GM18511 (cell line): ENCODE measurements at regions not wholly inside any gene's neighbourhood (a gene's known extent, or its start where the extent isn't known, plus 50 kb on each side); places are given as distances from the start of the nearest gene placed in this dataset.
"Not testable (repeated sequence)": the region's sequence is repeated elsewhere in the genome, so short reads cannot be mapped to it uniquely, and the experiment has no call there.

Experiments
- ATAC-seq: cut with Tn5 transposase; IDR thresholded peaks from one replicate; pipeline ENCODE4 v1.9.1; 2021; ENCODE audit warnings: mild to moderate bottlenecking, moderate library complexity; ENCODE audit not compliant: unreplicated experiment

DNA sequence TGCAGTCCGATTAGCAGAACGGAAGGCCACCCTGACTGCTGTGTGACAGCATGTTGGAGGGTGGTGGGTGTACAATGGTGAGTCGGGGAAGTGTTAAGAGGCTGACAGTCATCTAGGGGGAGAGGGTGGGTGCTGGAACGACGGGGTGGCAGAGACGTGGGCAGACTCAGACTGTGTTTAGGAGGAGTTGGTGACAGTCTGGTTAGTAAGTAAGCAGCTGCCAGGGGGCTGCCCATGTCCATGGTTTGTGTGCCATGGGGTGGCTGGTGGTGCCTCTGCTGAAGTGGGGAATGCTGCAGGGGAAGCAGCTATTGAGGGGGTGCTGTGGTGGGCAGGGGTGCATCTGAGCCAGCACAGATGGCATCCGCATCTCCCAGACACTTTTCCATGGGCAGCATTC, 51.3 kb upstream of the BOD1 start:
- no peak for ATAC-seq

DNA sequence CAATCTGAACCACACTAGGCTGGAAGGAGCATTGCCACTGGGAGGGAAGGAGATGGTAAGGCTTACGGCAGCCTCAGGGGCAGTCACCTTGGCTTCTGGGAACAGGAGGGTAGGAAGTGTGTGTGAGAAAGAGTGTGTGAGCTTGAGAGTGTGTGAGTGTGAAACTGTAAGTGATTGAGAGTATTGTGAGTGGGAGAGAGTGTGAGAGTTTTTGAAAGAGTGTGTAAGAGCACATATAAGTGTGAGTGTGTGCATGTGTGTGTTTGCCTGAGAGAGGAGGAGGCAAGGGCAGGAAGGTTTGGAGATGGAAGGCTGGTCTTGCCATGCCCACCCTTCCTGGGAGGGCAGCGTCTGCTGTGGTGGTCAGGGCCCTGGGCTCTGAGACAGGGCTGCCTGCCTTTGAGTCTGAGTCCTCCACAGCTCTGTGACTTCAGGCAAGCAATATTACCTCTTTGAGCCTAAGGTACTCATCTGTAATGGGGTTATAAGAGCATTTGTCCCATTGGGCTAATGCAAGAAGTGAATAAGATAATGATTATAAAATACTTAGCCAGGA, 51.9 kb upstream of the BOD1 start:
- no peak for ATAC-seq

DNA sequence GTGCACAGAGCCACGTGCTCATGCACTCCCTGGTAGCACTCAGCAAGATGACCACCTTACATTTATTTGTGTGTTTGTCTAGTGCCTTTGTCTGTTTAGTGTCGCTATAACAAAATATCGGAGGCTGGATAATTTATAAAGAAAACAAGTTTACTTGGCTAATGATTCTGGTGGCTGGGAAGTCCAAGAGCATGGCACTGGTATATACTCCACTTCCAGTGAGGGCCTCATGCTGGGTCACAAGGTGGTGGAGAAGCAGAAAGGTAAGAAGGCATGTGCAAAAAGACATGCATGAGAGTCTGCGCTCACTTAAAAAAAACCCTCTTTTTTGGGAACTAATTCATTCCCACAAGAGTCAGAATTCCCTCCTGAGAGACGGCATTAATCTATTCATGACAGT, 52.5 kb upstream of the BOD1 start:
- no peak for ATAC-seq

DNA sequence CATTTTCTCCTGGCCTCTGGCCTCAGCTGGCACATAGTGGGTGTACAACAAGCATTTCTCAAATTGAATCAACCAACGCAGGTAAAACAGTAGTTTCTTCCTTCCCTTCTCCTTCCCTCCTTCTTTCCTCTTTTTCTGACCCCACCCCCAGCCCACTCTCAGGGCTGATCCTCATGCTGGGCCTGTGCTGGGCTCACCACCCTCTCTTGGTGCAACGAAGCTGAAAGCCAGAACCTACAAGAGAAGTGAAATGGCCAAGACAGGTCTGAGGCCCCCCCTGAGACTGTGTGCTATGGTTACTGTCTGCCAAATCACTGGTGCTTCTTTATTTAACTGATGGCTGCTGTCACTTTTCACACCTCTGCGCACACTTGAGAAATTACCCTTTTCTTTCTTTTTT, 53.0 kb upstream of the BOD1 start:
- ATAC-seq, result no peak

DNA sequence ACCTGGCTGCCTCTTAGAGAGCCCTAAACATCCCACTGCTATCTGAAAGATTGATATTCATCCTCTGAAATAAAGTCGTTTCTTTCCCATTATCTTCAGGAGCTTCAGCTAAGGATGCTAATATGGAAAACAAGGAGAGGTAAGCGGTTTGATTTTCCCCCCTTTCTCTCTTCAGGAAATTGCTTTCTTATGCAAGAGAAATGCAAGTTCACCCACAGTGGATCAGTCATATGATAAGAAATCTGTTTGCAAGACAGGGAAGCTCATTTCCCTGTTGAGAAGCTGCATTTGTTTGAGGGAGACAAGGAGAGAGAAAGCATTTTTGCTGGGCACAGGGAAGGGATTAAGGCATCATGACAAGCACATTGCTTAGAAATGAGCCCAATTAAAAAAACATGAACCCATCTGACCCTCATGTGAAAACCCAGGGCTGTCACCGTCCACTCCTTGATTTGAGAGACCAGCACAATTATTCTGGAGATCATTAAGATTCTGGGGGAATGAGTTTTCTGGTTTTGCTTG, 53.7 kb upstream of the BOD1 start:
- no peak for ATAC-seq

DNA sequence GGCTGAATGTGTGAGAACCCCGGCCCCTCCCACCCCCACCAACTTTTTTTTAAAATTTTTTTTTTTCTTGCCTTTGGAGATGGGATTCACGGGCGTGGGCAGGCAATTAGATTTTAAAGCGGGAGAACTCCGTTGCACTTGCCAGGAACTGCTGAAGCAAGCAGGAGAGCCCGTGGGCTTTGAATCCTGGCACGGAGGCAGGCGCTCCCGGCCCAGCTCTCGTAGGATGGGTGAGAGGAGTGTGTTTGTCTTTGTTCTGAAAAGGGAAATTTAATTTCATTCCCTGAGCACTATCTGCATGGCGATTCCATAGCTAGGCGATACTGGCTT, 54.3 kb upstream of the BOD1 start:
- no peak for ATAC-seq

DNA sequence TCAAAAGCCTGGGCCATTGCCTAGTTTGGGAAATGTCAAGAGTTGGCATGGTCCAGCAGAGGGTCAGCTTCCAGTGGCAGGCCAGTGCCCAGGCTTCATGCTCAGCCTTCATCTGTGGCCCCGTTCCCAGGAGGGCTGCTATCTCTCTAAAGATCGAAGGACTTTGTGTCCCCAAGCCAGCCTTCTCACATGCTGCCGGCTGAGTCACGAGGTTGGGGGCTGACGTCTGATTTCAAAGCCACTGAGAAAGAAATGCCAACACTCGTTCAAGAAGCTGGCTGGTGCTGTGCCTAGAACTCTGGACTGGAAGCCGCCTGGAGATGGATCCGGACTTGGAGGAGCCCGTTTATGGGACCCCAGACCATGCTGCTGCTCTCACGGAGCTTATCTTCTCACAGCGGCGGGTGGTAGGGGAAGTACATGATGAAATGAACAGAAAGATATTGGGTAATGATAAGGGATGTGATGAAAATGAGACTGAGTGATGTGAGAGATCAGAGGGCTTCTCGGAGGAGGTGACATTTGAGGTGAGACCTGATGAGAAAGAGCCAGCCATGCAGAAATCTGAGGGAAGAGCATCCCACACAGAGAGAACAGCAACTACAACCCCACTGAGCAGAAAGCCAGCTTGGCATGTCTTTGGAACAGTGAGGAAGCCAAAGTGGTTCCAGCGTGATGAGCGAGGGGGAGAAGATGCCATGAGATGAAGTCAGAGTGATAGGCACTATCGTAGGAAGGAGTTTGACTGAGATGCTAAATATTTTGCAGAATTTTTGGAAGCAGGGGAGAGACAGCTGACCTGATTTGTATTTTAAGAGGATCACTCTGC, 54.9 kb upstream of the BOD1 start:
- ATAC-seq, result no peak

DNA sequence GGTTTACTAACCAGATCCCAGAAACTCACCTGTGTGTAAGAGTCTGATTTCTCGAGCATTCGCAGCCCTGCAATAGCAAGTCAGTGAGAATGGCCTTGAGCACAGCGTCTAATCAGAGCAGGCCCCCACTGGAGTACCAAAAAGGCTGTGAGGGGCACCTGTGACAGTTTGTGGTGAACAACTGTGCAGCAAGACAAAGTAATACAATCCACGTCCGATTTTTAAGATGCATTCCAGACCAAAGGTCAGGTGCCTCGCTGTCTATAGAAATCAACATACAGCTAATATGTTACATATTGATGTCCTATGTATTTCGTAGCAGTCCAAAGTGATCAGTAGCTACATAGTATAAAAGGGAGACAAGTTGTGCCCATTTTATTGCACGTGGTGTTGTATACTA, 55.7 kb upstream of the BOD1 start:
- ATAC-seq, result no peak

DNA sequence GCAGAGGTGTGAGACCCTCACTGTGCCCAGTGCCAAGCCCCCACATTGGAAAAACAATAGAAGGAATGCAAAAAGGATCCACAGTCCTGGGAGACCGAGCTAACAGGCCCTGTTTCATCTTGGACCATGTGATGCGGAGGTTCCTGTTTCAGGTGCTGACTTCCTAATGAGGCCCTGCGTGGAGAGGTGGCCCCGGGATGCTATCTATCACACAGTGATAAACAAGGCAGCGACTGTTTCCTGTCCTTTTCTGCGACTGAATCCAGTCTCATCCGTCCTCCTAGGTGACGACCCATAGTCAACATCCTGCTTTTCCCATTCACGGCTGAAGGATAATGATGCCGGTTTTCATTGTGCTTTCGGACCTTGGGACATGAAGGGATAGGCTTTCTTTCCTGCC, 56.4 kb upstream of the BOD1 start:
- ATAC-seq, result no peak

DNA sequence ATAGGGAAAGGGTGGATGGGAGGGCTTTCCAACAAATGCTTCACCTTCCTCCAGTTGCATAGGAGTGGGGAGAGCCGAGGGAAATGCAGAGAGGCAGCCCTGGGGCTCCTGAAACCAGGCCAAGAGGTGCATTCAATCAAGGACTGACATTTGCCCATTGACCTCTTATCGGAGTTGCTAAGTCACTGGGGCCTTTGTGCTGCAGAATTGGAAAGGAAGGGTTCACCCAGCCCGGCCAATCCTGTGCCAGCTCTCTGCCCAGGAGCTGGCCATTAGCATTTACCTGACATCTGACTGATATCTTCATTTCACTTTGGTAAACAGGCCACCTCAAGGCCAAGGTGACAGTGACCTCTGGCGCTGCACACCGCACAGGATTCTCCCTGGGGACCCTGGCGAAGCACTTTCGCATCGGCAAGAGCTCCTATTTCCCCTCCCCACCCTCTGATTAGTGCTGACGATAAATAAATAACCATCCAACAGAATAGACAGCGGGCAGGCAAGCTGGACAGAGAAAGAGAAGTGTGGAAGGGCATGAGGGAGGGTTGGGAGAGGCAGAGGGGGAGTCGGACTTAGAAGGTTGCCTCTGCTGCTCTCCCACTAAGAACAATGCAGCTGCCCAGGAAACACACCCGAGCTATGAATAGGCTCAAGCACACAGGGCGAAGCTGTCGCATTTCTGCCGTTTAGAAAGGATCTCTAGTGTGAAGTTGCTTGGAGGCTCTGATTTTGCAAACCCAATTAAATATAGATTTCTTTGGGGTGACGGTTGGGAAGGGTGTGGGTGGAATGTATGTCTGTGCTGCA, 57.0 kb upstream of the BOD1 start:
- no peak for ATAC-seq

DNA sequence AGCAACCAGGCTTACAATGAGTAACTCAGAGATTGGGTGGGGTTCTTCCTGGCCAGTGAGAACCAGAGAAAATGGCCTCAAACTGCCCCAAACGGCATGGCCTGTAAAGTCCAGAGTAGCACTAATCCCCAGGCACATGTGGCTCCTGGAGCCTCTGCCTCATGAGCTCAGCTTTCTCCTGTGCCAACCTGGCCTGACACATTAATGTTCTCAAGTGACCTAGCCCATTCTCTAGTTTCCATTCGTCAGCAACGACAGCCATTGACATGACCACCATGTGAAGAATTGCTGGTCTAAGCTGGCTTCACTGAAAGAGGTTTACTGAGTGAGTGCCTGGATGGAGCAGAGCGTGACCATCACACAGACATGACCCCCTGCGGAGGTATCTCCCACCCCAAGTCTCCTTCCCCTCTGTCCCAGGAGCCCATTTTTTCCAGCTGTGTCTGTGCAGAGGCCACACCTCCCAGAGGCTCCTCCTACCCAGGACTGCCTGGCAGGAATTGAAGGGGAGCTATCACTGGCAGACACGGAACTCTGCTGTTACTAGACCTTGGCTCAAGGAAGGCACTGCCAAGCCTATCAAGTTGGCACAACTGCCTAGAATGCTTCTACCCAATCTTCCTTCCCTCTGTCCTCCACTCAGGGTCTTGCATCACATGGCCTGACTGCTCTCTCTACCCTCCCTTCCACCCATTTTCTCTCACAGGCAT, 59.0 kb upstream of the BOD1 start:
- ATAC-seq, result no peak

DNA sequence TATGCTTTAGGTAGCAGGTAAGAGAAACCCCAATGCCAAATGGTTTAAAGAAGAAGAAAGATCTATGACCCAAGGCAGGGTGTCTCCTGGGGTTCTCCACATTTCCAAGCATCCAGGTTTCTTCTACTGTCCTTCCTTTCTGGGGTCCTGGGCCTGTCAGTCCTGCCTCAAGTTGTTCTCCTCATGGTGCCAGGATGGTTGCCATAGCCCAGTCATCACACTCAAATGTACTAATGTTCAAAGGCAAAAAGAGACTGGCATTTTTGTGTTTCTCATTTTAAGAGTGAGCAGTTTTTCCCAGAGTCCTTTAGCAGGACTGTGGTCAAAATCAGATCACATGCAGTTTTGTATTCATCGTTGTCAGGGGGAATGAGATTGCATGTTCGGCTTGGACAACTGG, 59.9 kb upstream of the BOD1 start:
- no peak for ATAC-seq

DNA sequence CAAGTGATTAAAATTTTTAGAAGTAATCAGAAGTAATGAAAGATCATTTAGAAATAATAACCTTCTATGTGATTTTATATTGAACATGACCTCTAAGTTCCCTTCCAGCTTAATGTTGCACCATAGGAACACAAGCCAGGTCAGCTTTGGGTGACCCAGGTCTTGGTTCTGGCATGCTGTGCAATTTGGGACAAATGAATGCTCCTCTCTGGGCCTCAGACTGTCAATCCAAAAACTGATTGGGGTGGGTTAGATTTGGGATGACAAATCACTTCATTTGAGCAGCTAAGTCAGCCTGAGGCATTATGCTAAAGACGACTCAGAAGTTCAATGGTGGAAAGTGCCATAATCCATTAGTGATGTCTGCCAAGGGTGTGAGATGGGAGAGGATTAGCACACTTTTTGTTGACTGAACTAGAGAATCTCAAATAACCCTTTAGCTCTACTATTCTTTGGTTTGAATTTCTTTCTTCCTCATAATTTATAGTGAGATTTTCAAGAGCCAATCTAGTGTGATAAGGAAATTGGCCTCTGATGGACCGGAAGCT, 60.7 kb upstream of the BOD1 start:
- no peak for ATAC-seq

DNA sequence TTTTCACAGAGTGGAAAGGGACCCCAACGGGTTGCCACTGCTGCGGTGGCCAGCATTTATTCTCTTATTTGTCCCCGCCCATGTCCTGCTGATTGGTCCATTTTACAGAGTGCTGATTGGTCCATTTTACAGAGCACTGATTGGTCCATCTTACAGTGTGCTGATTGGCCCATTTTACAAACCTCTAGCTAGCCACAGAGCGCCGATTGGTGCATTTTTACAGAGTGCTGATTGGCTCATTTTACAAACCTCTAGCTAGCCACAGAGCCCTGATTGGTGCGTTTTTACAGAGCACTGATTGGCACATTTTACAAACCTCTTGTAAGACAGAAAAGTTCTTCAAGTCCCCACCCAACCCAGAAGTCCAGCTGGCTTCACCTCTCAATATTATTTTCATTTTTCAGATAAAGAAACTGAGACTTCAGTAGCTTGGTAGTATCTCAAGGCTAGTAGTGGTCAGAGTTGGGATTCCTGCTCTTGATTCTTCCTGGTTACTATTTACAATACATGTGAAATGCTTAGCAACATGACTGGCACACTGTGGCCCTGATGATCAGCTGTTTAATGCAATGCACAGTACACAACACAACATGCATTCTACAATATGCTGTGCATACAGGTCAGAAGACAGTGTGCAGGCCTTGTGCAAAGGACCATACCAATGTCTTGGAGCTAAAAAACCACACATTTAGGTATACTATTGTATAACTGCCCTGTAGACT, 63.6 kb upstream of the BOD1 start:
- ATAC-seq, result peak; percentile 86

DNA sequence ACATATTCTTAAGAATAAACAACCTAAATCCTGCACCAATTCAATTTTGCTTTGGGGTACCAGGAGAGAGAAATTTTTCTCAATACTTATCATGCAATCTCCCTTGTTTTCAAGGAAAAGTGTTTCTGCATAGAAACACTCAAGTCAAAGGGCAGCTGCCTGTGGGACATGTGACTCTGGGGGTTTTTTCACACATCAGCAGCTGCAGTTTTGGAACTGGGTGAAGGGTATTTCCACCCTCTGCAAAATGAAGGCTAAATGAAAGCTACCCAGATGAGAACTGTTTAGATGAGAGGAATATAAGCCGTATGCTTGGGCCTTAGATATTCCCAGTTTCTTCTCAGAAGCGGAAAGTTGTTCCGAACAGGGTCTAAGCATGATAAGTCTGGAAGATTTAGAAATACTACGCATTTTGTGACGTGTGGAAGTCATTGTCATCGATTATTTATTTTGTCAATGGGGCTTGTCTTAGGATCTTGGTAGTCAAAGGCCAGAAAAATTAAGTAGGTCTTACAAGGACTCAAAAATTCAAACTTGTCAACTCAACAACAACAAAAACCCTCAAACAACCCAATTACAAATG, 64.3 kb upstream of the BOD1 start:
- peak; percentile 87 for ATAC-seq

DNA sequence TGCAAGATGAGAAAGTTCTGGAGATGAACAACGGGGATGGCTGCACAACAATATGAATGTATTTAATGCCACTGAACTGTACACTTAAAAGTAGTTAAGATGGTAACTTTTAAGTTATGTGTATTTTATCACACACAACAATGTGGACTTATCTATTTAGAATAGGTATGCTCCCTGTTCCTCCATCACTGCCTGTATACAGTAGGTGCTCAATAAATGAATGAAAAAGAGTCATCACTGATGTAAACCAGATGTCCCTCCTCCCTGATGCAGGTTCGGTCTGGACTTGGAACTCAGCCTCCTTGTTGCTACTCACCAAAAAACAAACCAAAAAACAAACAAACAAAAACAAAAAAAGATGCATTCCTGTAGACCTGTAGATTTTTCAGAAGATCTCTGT, 65.9 kb upstream of the BOD1 start:
- ATAC-seq, result no peak

DNA sequence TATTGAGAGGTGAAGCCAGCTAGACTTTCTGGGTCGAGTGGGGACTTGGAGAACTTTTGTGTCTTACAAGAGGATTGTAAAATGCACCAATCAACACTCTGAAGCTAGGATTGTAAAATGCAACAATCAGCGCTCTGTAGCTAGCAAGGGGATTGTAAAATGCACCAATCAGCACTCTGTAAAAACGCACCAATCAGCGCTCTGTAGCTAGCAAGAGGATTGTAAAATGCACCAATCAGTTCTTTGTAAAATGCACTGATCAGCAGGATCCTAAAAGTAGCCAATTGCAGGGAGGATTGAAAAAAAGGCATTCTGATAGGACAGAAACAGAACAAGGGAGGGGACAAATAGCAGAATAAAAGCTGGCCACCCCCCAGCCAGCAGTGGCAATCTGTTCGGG, 68.1 kb upstream of the BOD1 start:
- ATAC-seq, result not testable (repeated sequence)

DNA sequence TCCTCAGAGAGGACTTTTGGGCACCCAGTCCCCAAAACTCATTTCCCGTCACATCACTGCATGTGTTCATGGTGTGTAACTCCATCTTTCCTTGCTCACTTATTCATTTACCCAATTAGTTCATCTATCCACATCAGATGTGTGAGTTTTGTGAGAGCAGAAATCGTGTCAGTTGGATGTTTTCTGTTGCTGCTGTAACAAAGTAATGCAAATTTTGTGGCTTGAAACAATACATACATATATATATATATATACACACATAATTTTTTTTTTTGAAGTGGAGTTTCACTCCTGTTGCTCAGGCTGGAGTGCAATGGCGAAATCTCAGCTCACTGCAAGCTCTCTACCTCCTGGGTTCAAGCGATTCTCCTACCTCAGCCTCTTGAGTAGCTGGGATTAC, 70.5 kb upstream of the BOD1 start:
- ATAC-seq, result no peak

DNA sequence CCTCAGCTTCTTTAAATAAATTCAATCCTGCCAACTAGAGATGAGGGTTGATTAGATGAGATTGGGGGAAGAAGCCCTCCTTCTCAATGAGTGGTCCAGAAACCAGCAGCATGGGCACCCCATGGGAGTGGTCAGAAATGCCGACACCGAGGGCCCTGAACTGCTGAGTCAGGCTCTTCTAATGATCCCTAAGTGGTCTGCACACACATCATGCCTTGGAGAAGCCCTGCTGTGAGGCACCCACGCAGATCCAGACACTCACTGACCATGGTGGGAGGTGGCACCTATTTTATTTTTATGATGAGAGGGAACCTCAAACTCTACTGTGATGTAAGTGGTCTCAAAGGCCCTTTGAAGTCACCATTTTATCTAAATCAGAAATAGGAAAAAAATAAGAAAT, 72.3 kb upstream of the BOD1 start:
- no peak for ATAC-seq

DNA sequence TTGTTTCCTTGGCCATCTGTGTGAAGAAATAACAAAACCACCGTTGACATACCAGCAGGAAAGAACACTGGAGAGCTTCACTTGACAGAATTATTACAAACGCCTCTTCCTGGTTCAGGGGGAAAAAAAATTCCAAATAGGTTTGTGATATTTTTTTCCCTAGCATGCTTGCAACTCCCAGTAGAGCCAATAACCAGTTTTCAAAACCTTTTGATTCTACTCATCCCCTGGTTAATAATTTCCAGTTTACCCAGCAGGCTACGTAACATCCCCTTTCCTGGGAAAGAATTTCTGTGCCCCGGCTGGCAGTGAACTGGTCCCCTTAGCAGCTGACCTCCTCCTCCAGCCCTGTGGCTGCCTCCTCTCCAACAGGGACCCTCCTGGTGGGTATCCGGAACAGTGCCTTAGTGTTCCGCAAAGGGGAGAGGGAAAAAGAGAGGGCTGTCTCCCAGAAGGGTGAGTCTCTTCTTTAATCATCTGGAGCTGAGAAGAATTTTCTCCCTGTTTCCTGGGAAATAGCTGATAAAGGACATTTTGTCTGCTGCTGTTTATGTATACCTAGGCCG, 72.8 kb upstream of the BOD1 start:
- no peak for ATAC-seq
